GM12878 (cell line): ENCODE measurements at regions not wholly inside any gene's neighbourhood (a gene's known extent, or its start where the extent isn't known, plus 50 kb on each side); places are given as distances from the start of the nearest gene placed in this dataset.

ENCODE experiments used
- ATAC-seq: fragments of 200-7000 bp; cut with Tn5 transposase; 3 replicates; pipeline ENCODE4 v1.9.1; 2020; ENCODE audit warnings: mild to moderate bottlenecking, moderate library complexity
- BruUV-seq: library from RNA; stranded (reverse); fragments of 400-500 nt; replicated peaks from 2 replicates; lab custom pipeline; 2021; lab: Mats Ljungman, UMichigan
- CTCF ChIA-PET: fragments of 300-600 bp; sonication (Branson Sonifier 250); formaldehyde crosslinking; extraction: SDS; loops from one replicate; lab custom pipeline; 2021; ENCODE audit warnings: inconsistent platforms; lab: Yijun Ruan, JAX
- POLR2A ChIA-PET: fragments of 350-600 bp; formaldehyde crosslinking; extraction: SDS; loops from one replicate; lab custom pipeline; 2021; ENCODE audit warnings: inconsistent platforms; lab: Charles Lee
- RAD21 ChIA-PET: fragments of 300-600 bp; sonication (Branson Sonifier 250); formaldehyde crosslinking; loops from one replicate; lab custom pipeline; 2023; ENCODE audit warnings: antibody characterized with exemption; ENCODE audit not compliant: unreplicated experiment; lab: Charles Lee
- SMC1A ChIA-PET: fragments of 300-600 bp; sonication (Branson Sonifier 250); formaldehyde crosslinking; loops from one replicate; lab custom pipeline; 2023; ENCODE audit not compliant: unreplicated experiment, uncharacterized antibody; lab: Charles Lee
- DNase-seq: peaks from one replicate; pipeline ENCODE4 v3.0.0-alpha.2; 2011; ENCODE audit warnings: low read depth, low spot score
- FAIRE-seq: peaks from 3 replicates; lab custom pipeline; 2011; peaks lifted over from hg19 to GRCh38; lab: Jason Lieb, UNC
- H2AFZ ChIP-seq: 2 replicates; pipeline ENCODE4 v1.6.0; 2011; ENCODE audit warnings: low read depth, low read length, control low read depth; ENCODE audit not compliant: control insufficient read depth
- H3K27ac ChIP-seq: 2 replicates; pipeline ENCODE4 v1.5.1; 2011; ENCODE audit warnings: control low read depth; ENCODE audit not compliant: control insufficient read depth, insufficient read depth
- H3K27me3 ChIP-seq, 2 experiments: replicated peaks in 1 of 2; 2 replicates each; pipeline versions ENCODE4 v1.6.0 to v1.6.1; 2011; ENCODE audit warnings: low read length in 1 of 2; ENCODE audit not compliant: control insufficient read depth in 2 of 2, insufficient read depth in 2 of 2
- H3K36me3 ChIP-seq, 2 experiments: 2 replicates each; pipeline ENCODE4 v1.5.1; 2011; ENCODE audit warnings: low read length in 1 of 2; ENCODE audit not compliant: control insufficient read depth in 2 of 2, insufficient read depth in 2 of 2
- H3K4me1 ChIP-seq: 2 replicates; pipeline ENCODE4 v1.6.1; 2011; ENCODE audit warnings: mild to moderate bottlenecking, low read length, moderate library complexity, mixed read lengths; ENCODE audit not compliant: control insufficient read depth, insufficient read depth
- H3K4me2 ChIP-seq: 2 replicates; pipeline ENCODE4 v1.6.0; 2011; ENCODE audit warnings: control low read depth; ENCODE audit not compliant: control insufficient read depth, insufficient read depth
- H3K4me3 ChIP-seq: fragments of 200-600 bp; sonication (generic); 2 replicates; pipeline ENCODE4 v1.5.1; 2016
- H3K79me2 ChIP-seq: 2 replicates; pipeline ENCODE4 v1.6.0; 2011; ENCODE audit warnings: low read length; ENCODE audit not compliant: control insufficient read depth, insufficient read depth
- H3K9ac ChIP-seq: 2 replicates; pipeline ENCODE4 v1.8.0; 2011; ENCODE audit warnings: low read length, control low read depth, mixed read lengths; ENCODE audit not compliant: control insufficient read depth, insufficient read depth
- H3K9me3 ChIP-seq: replicated peaks from 3 replicates; pipeline ENCODE4 v1.5.1; 2011; ENCODE audit warnings: mild to moderate bottlenecking, low read length; ENCODE audit not compliant: control insufficient read depth, insufficient read depth
- H4K20me1 ChIP-seq: 2 replicates; pipeline ENCODE4 v1.6.0; 2011; ENCODE audit not compliant: control insufficient read depth, insufficient read depth
- CBX3 ChIP-seq: fragments of 200-600 bp; sonication (generic); IDR thresholded peaks from 2 replicates; pipeline ENCODE4 v1.6.1; 2016; ENCODE audit warnings: low read depth, borderline replicate concordance
- CHD1 ChIP-seq: IDR thresholded peaks from 2 replicates; pipeline ENCODE4 v1.6.1; 2012; ENCODE audit warnings: low read depth, low read length, improper control_type of control experiment
- E4F1 ChIP-seq: fragments of 450-650 bp; IDR thresholded peaks from 2 replicates; pipeline ENCODE4 v1.6.1; 2018; ENCODE audit warnings: borderline replicate concordance, mild to moderate bottlenecking; ENCODE audit not compliant: partially characterized antibody
- EGR1 ChIP-seq, 2 experiments: IDR thresholded peaks; 1 replicate in 1 of 2; 2 replicates in 1 of 2; pipeline ENCODE4 v1.6.1; 2011 to 2012; ENCODE audit warnings: low read depth in 2 of 2, low read length in 2 of 2, borderline replicate concordance in 1 of 2, mild to moderate bottlenecking in 1 of 2, moderate library complexity in 1 of 2
- FOS ChIP-seq: IDR thresholded peaks from 3 replicates; pipeline ENCODE4 v1.6.1; 2011; ENCODE audit warnings: borderline replicate concordance; ENCODE audit not compliant: insufficient read length; ENCODE audit errors: extremely low read depth
- IKZF2 ChIP-seq, 2 experiments: fragments of 450-650 bp; IDR thresholded peaks; 2 replicates each; pipeline ENCODE4 v1.6.1; 2017; ENCODE audit warnings: mild to moderate bottlenecking in 2 of 2, moderate library complexity in 2 of 2
- MEF2B ChIP-seq: fragments of 450-650 bp; IDR thresholded peaks from 2 replicates; pipeline ENCODE4 v1.6.1; 2018; ENCODE audit warnings: mild to moderate bottlenecking, moderate library complexity; ENCODE audit not compliant: partially characterized antibody, poor library complexity, severe bottlenecking
- MTA3 ChIP-seq: IDR thresholded peaks from 2 replicates; pipeline ENCODE4 v1.6.1; 2012; ENCODE audit warnings: low read length, inconsistent platforms, borderline replicate concordance
- PAX8 ChIP-seq: fragments of 450-650 bp; IDR thresholded peaks from 2 replicates; pipeline ENCODE4 v1.6.1; 2017; ENCODE audit warnings: mild to moderate bottlenecking, moderate library complexity
- RBBP5 ChIP-seq: fragments of 200-600 bp; sonication (generic); conservative IDR thresholded peaks from 2 replicates; pipeline ENCODE4 v1.6.1; 2016
- YBX1 ChIP-seq: fragments of 450-650 bp; IDR thresholded peaks from 2 replicates; pipeline ENCODE4 v1.6.1; 2016; ENCODE audit warnings: antibody characterized with exemption
- ZNF217 ChIP-seq: fragments of 450-650 bp; IDR thresholded peaks from 2 replicates; pipeline ENCODE4 v1.6.1; 2017; ENCODE audit warnings: antibody characterized with exemption, mild to moderate bottlenecking
- WGBS: methylation state at CpG from one replicate; pipeline ENCODE4 v1.1.6; 2016; ENCODE audit warnings: low lambda C conversion rate; ENCODE audit not compliant: insufficient replicate concordance, insufficient coverage; ENCODE audit errors: missing lambda C conversion rate; 5-methylcytosine and 5-hydroxymethylcytosine counted together
- in situ Hi-C: fragments of 300-500 bp; cut with MboI; formaldehyde crosslinking; loops from 9 replicates; pipeline ENCODE4 v1.14.3; 2018; ENCODE audit warnings: mixed read lengths
- intact Hi-C: fragments of 100-400 bp; cut with micrococcal nuclease; formaldehyde crosslinking; loops from one replicate; pipeline ENCODE4 v1.14.2; 2022; ENCODE audit not compliant: unreplicated experiment

- ChIA-PET SMC1A (interaction anchor here (1.1 to 1.4 kb wide), 2 partner anchors 132 to 196 kb away, joined by 3 read pairs; no protein-coding TSS in a partner anchor), CTCF (interaction anchor here (0.5 kb wide), 1 partner anchor 21 kb away, joined by 3 read pairs; no protein-coding TSS in a partner anchor), POLR2A (no interaction called here)
These were observed 210.6 kb downstream of the AASDHPPT start for GRCh38 chr11:106288057-106288456.

GRCh38 chr11:106288822-106289387 lies 211.4 kb downstream of the AASDHPPT start:
- intact Hi-C loops, result no loop called here
- no peaks in the 10 kb centered on the region for H3K9me3 ChIP-seq
- in situ Hi-C loops, result no loop called here
- POLR2A ChIA-PET, result no interaction called here
- SMC1A ChIA-PET, result interaction anchor here (0.5 to 1.4 kb wide), 3 partner anchors 59 to 197 kb away, joined by 3 read pairs; no protein-coding TSS in a partner anchor
- no peak overlapping the region for H3K27ac ChIP-seq
- no peak overlapping the region for H3K4me3 ChIP-seq
- ATAC-seq, result no peak
- CTCF ChIA-PET, result interaction anchor here (0.8 kb wide), 1 partner anchor 133 kb away, joined by 6 read pairs; no protein-coding TSS in a partner anchor
- no peak overlapping the region for H2AFZ ChIP-seq
- TF ChIP-seq ZNF217, result no peak
- no peak for TF ChIP-seq EGR1 (IDR thresholded peaks at IDR 0.05; ENCODE audit: borderline replicate concordance in 1 of 2, low read depth in 2 of 2, low read length in 2 of 2)
- no peak for TF ChIP-seq CHD1
- no peak for TF ChIP-seq YBX1
- no peak for TF ChIP-seq CBX3
- TF ChIP-seq MTA3, result no peak
- no peak for TF ChIP-seq FOS
- no peak for TF ChIP-seq MEF2B
- TF ChIP-seq E4F1, result no peak
- TF ChIP-seq IKZF2 (IDR thresholded peaks at IDR 0.05), result no peak
- TF ChIP-seq, all 136 proteins: peak for 0
- WGBS, result 0% methylated on average over 1 of the region's 1 CpG
- BruUV-seq, result no TSS peak
- Histone ChIP-seq H3K4me2 (no peak overlapping the region), H3K79me2 (no peaks in the 10 kb centered on the region), H3K4me1 (no peaks in the 10 kb centered on the region), H3K9ac (no peak overlapping the region), H3K36me3 (no peaks in the 10 kb centered on the region), H3K27me3 (no peaks in the 10 kb centered on the region; a peak in 1 of 4 replicates), H4K20me1 (no peaks in the 10 kb centered on the region)
- FAIRE-seq (no peak), DNase-seq (no peak)
- RAD21 ChIA-PET, result interaction anchor here (0.6 kb wide), 1 partner anchor 135 kb away, joined by 3 read pairs; no protein-coding TSS in a partner anchor

More at GRCh38 chr11:106288057-106288456, 210.6 kb downstream of the AASDHPPT start:
- Histone ChIP-seq H3K9ac (no peak overlapping the region), H3K9me3 (no peaks in the 10 kb centered on the region), H2AFZ (no peak overlapping the region), H3K4me1 (no peaks in the 10 kb centered on the region), H3K4me2 (no peak overlapping the region), H3K36me3 (no peaks in the 10 kb centered on the region), H3K4me3 (no peak overlapping the region), H3K27me3 (no peaks in the 10 kb centered on the region; a peak in 1 of 4 replicates), H3K79me2 (no peaks in the 10 kb centered on the region), H3K27ac (no peak overlapping the region), H4K20me1 (no peaks in the 10 kb centered on the region)
- in situ Hi-C loops (no loop called here), intact Hi-C loops (no loop called here)
- no TSS peak for BruUV-seq
- no peak for FAIRE-seq
- TF ChIP-seq PAX8 (no peak), RBBP5 (no peak)
- 5% methylated on average over 3 of the region's 3 CpGs for WGBS
- DNase-seq, result no peak
- ATAC-seq, result no peak
- RAD21 ChIA-PET, result interaction anchor here (0.6 kb wide), 1 partner anchor 134 kb away, joined by 3 read pairs; no protein-coding TSS in a partner anchor
